ENCODE measurements at regions not wholly inside any gene's neighbourhood (a gene's known extent, or its start where the extent isn't known, plus 50 kb on each side); places are given as distances from the start of the nearest gene placed in this dataset.

DNA sequence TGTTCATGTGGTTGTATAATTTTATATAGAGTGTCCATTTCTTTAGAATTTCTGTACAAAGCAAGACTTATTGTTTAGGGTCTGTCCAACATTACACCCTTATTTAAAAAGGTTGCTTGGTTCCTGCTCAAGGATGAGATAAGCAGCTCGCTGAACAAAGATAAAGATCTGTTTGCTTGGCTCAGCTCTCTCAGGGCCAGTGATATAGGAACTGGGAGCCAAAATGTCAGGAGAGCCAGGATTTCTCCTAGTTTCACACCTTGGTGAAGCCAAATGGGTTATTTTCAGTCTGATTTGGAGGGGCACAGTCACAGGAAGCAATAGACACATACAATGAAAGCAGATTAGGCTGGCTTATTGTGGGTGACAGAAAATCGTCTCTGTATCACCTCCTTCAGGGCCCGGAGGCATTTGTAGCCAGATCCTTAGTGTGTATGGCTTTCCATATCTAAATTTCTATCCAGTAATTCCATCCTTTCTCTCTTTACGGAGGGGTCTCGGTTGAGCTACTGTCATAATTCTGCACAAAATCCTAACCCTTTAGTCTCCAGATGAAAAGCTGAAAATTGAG, 396.4 kb downstream of the TMEM232 start:
- DNase-seq, result no peak

DNA sequence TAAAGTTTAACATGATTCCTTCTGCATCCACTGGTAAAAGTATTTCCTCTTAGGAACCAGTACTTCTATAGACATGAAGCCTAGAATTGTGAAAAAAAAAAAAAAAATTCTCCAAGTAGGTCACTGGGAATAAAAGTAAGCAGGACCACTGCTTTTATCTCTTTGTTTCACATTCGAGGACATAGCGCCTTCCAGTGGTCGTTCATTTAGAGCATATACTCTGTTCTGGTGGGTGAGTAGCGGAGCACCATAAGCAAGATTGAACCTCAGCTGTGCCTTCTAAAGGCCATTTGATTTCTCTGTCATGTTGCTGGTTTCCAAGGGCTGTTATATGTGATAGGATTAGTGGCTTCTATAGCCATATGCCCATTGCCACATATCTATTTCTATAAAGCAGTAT, 393.1 kb downstream of the TMEM232 start:
- DNase-seq, result no peak

DNA sequence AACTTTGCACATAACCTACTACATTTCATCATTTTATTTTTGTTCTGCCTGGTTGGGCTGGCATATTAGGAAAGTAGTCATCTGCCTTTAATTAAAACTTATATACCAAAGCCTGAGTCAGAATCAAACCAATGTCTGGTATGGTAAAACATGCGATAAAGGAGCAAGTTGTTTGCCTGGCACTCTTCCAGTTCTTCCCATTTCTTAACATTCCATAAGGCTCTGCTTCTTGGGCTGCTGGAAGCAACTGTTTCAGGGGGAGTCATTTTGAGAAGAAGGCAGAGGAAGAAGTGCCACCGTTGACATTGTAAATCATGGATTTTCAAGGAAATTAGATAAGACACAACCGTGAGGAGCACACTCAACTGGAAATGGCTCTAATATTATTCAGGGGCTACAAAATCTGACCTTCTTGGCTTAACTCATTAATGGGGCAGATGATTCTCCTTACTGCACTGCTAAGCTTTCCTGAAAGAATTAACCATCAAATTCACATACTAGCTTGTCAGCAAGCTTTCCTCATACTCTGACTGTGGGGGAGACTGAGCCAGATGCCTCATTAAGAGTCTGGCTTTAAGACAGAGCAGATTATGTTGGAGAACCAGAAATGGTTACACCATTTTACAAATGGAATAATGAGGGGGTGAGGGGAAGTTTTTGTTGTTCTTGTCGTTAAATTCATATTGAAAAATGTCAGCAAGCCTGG, 391.0 kb downstream of the TMEM232 start:
- no peak for DNase-seq

DNA sequence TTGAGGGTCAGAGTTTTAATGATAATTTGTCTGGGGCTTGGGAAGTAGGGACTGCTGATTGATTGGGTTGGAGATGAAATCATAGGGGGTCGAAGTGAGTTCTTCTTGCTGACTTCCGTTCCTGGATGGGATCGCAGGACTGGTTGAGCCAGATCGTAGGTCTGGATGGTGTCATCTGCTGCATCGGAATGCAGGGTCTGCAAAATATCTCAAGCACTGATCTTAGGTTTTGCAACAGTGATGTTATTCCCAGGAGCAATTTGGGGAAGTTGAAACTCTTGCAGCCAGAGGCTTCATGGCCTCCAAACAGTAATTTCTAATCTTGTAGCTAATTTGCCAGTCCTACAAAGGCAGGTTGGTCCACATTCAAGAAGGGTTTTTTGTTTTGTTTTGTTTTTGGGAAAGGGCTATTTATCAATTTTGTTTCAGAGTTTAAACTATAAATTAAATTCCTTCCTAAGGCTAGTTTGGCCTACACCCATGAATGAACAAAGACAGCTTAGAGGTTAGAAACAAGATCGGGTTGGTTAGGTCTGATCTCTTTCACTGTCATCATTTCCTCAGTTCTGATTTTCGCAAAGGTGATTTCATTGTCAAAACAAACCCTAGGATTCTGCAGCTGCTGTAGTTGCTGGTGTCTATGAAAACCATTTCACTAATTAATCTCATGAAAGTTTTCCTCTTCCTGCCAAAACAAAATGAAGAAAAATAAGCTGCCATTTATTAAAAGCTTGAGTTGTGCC, 388.0 kb downstream of the TMEM232 start:
- DNase-seq, result no peak

DNA sequence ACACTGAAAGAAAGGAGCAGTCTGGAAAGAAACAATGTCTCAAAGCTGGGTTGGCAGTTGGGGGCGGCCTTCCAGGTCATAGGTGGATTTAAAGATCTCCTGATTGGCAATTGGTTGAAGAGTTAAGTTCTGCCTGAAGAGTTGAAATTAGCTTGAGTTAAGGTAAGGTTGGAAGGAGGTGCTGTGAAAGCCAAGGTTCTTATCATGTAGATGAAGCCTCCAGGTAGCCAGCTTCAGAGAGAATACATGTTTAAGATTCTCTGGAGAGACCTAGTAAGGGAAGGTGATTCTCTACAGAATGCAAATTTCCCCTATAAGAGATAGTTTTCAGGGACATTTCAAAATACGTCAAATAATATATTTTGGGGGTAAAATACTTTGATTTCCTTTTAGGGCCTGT, 387.1 kb downstream of the TMEM232 start:
- no peak for DNase-seq

DNA sequence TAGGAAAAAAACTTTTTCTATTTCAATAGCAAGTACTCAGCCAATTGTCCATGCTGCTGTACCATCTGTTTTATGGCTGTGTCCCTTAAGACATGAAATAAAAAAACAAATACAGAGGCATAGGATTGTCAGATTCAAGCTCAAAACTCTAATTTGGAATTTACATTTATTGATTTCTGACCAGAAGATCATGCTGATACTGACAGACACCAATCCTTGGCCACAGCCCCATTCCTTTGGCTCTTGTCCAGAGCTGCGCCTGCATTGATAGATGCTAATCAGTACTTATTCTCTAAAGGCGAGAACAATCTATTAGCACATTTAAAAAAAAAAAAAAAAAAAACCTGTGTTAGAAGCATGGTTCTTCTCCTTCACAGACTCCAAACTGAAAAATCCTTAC, 384.6 kb downstream of the TMEM232 start:
- no peak for DNase-seq

DNA sequence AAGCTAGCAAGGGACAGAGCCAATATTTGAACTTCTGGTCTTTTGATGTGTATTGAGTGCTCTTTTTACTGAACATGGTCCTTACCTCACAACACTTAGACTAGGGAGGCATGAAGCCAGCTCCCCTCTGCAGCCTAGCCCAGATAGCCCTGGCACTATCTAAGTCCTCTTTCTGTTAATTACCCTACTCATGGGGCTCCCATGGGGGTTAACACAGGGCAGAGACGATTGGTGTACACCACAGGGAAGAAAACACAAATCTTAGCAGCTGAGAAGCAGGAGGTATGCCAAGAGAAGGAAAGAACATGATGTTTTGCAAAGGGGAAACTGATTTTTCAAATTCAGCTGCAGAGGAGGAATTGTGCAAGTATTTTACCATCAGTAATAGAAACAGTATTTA, 383.8 kb downstream of the TMEM232 start:
- no peak for DNase-seq

DNA sequence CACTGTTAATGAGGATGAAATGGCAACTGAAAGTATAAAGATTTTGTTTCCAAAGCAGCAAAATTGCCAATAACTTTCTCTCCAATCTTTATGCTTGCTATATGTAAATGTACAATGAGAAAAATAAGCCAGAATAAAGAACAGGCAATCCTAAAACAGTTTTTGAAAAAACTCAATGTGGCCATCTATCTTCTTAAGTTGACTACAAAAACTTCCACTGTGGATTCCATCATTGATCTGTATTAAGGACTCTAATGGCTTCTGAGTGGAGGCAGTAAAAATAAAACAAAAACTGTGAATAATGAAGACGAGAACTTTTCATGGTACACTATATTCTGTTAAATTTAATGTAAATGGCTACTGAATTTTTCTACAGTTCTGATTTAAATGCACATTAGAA, 382.9 kb downstream of the TMEM232 start:
- no peak for DNase-seq

DNA sequence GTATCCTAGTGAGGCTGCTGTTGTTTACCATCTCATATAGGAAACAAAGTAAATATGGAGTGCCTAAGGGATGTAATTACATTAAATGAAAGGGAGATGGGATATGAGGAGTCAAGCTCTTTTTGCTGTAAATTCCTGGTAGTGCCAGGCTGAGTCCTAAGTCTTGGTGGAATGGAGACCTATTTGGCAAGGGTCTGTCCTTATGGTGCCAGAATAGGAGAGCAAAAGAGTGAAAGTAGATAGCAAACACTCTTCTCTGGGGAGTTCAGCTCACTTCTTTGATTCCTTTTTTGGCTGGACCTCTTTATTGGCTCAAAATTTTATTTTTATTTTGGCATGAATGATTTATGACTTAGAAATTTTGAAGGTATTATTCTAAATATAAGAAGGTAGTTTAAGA, 380.8 kb downstream of the TMEM232 start:
- DNase-seq, result no peak

DNA sequence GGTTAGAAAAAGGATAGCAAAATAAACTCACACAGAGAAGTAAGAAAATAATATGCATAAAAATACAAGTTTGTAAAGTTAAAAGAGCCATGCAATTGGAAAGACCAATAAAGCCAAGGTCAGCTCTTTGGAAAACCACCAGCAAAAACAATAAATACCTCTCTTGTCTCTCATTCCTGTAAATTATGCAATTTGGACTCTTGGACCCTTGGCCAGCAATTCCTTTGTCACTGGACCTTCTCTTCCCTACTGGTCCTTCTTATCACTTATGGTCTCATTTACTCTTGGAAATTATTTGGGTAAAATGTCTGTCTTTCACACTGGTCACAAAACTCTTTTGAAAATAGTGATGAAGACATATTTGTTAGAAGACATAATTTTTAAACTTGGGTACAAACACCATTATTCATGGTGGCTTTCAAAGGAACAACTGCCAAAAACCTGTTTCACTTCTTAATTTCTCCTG, 379.5 kb downstream of the TMEM232 start:
- no peak for DNase-seq

DNA sequence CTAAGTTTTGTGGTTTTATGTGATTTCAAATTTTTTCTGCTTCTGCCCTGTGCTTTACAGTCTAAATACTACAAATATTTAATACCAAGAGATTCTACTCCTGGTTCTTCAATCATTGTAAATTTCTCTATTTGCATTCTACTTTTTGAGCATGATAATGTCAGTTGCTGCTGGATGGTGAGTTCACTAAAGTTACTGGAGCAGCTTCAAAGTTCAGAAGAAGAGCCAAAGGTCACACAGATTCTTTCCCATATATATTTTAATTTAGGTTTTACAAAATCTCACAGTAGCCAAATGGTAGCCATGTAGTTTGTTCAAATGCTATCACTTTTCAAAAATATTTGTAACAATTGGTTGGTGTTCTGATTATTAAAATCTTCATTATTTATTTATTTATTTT, 378.7 kb downstream of the TMEM232 start:
- DNase-seq, result no peak

DNA sequence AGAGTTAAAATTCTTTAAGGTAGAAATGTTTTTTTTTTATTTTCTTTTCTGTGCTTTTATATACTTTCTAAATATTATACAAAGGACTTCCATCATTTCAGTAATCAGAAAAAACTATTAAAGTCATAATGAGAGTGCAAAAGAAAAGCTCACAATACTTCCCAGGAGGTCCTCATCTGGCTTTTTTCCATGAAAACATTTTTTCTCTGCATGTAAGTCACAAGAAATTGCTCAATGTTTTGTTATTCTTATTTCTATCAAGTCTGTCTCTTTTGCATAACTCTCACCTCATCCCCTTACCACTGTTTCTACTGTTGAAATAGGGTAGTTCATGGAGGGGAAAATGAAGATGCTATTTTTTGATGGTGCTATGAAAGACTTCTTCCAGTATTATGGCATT, 375.0 kb downstream of the TMEM232 start:
- DNase-seq, result no peak

DNA sequence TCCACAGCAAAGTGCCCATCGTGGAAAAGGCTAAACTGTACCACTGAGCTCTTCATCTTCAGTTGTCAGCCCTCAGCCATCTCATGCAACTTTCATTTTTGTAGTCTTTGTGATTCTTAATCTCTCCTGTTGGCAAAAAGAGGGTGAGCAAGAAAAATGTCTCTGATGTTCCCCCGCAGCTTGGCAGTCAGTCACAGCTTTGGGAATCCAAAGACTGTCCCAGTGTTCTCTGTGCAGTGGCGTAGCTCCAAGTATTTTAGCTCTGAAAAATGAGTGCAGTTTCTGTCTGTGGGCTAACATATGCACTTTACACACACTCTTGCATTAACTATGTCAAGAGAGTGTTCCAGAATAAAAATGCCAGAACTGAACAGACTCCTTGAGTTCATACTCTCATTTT, 372.2 kb downstream of the TMEM232 start:
- DNase-seq, result no peak

DNA sequence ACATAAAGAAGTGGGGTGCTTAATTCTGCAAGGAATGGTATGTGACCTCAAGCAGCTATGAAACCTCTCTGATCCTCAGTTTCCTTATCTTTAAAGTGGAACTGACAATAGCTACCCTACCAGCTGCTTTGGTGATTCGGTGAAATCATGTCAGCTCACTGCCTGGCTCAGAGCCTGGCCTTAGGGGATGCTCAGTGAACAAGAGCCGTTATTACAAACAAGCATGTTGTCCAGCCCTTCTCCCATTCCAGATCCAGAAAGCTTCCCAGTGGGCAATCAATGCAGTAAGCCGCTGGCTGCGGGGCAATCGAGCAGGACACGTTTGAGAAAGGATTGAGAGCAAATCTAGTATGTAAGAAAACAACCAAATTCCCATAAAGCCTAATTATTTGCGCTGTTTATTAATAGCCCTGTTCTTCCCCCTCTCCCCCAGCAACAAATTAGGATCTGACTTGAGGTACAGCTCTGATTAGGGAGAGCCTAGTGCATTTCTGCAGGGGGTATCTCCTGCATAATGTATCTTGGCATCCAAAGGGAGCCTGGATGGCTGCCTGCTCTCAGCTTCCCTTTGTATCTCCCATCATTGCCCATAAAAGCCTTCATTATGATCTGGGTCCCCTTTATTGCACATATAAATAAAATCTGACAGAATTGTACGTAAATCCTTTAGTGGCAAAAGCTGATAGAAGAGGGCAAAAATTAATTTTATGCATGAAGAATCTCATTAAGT, 371.4 kb downstream of the TMEM232 start:
- DNase-seq, result no peak

DNA sequence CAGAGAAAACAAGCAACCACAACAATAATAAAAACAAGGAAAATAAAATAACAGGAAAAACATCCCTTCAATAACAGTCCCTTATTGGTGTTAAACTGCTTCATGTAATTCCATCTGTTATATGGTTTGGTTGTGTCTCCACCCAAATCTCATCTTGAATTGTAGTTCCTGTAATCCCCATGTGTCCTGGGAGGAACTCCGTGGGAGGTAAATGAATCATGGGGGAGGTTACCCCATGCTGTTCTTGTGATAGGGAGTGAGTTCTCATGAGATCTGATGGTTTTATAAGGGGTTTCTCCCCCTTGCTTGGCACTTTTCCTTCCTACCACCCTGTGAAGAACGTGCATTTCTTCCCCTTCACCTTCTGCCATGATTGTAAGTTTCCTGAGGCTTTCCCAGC, 369.8 kb downstream of the TMEM232 start:
- DNase-seq, result no peak

DNA sequence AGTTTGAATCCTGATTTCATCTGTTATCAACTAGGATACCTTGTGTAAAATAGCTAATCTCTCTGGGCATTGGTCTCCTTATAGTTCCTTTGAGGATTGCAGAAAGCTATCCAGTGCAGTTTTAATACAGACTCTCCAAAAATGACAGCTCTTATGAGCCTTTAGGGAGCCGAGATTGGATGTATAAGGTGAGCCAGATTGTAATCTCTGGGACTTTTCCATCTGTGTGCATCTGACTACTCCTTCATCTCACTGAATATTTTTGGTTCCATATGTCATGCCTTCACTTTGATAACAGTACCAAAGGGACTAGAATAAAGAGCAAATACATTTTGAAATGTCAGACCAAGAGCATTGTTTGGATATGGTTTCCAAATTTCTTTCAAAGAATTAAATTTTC, 367.2 kb downstream of the TMEM232 start:
- no peak for DNase-seq

DNA sequence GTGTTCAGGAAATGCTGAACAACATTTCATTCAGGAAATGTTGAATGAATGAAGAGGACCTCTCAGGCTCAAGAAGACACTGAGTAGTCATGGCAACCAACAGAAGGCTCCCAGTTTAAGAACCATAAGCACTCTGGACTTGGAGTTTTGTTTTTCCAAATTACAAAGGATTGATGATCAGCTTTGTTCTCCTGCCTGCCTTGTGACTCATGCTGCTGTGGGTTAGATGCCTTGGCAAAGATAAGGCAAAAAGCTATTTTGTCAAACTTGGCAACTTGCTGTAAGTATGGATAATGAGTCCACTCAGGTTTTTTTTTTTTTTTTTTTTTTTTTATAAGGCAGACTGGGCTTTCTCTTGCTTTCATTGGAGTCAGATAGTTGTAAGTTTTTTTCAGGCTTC, 365.0 kb downstream of the TMEM232 start:
- no peak for DNase-seq

DNA sequence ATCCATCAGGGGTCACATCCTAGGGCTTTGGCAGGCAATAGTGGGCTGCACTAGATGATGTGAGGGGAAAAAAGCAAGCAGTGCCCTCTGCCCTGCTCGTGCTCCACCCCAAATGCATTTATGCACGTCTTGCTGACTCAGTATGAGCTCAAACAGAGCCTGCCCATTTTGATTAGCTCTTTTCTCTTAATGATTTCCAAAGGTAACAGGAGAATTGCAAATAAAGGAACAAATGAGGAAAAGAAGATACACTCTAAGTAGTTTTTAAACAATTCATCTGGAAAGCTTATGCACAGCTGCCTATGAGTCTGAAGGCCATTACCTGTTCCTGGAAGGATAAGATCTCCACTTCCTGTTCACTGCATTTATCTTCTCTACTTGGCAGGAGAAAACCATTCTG, 364.2 kb downstream of the TMEM232 start:
- no peak for DNase-seq

DNA sequence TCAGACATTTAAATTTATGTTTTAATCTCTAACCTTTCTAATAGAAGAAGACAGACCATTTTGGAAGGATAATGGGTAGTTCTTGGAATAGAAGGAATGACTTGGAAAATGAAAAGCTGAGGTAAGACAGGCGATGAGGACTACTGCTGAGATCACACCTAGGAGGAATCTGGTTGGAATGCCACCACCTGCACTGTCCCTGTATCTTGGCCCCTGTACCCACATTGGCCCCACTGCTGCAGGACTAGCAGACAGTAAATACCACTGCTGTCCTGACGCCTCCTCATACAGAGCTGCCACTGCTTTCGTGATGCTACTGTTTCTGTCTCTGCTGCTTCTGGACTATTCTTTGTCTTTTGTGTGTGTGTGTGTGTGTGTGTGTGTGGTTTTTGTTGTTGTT, 359.8 kb downstream of the TMEM232 start:
- DNase-seq, result no peak
